ENCODE measurements at regions not wholly inside any gene's neighbourhood (a gene's known extent, or its start where the extent isn't known, plus 50 kb on each side); places are given as distances from the start of the nearest gene placed in this dataset.

DNA sequence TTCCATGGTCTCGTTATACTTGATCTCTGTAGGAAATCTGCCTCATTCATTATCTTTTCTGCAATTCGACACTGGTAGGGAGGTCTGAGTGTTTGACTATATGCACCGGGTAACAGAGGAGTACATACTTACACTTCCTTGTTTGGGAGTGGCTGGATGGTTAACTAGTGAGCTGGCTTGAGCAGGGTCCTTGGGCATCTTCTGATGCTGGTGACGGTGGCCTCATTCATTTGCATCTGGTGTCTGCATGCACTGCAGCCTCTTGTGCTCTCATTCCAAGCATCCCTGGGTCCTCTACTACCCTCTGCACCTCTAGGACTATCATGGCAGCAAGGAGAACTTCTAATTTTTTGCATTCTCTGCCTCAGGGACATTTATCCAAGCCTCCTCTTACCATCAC is 100.0 kb upstream of the TCF4 start (continued):
- TF ChIP-seq ZNF687 (IDR thresholded peaks at IDR 0.05), result no peak

DNA sequence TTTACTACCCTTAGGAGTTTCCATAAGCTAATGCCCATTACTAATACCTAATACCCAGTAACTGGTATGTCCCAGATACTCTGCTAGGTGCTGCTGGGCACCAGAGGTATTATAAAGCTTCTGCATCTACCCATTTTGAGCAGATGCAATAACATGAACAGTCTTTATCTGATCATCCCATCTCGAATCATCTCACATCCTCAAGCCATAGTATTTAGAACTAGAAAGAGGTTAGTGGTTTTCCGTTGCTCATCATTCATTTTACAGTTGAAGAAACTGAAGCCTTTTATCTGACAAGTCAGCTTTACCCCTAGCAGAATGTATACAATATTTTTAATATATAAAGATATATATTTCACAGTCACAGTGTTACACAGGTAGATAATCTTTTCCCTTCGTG is 99.1 kb upstream of the TCF4 start:
- no peaks in the 10 kb centered on the region for H3K27me3 ChIP-seq (replicated peaks in 1 of 2; ENCODE audit: control insufficient read depth in 2 of 2, insufficient read depth in 2 of 2, low read length in 1 of 2)
- H2AFZ ChIP-seq (ENCODE audit: control insufficient read depth, low read depth, low read length), result no peak overlapping the region
- H3K9me3 ChIP-seq (replicated peaks; ENCODE audit: control insufficient read depth, insufficient read depth, low read length), result no peaks in the 10 kb centered on the region
- BruUV-seq (replicated peaks), result no TSS peak
- TF ChIP-seq MTA2 (IDR thresholded peaks at IDR 0.05; ENCODE audit: low read depth), result no peak
- no peak for TF ChIP-seq HDAC2 (IDR thresholded peaks at IDR 0.05)
- no peak for TF ChIP-seq NFXL1 (IDR thresholded peaks at IDR 0.05; ENCODE audit: borderline replicate concordance)
- TF ChIP-seq, protein P1, sequence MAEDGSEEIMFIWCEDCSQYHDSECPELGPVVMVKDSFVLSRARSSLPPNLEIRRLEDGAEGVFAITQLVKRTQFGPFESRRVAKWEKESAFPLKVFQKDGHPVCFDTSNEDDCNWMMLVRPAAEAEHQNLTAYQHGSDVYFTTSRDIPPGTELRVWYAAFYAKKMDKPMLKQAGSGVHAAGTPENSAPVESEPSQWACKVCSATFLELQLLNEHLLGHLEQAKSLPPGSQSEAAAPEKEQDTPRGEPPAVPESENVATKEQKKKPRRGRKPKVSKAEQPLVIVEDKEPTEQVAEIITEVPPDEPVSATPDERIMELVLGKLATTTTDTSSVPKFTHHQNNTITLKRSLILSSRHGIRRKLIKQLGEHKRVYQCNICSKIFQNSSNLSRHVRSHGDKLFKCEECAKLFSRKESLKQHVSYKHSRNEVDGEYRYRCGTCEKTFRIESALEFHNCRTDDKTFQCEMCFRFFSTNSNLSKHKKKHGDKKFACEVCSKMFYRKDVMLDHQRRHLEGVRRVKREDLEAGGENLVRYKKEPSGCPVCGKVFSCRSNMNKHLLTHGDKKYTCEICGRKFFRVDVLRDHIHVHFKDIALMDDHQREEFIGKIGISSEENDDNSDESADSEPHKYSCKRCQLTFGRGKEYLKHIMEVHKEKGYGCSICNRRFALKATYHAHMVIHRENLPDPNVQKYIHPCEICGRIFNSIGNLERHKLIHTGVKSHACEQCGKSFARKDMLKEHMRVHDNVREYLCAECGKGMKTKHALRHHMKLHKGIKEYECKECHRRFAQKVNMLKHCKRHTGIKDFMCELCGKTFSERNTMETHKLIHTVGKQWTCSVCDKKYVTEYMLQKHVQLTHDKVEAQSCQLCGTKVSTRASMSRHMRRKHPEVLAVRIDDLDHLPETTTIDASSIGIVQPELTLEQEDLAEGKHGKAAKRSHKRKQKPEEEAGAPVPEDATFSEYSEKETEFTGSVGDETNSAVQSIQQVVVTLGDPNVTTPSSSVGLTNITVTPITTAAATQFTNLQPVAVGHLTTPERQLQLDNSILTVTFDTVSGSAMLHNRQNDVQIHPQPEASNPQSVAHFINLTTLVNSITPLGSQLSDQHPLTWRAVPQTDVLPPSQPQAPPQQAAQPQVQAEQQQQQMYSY (CRISPR knock-in tag; IDR thresholded peaks at IDR 0.05), result no peak
- no peak for TF ChIP-seq SMARCA5 (IDR thresholded peaks at IDR 0.05)
- TF ChIP-seq CBFB (IDR thresholded peaks at IDR 0.05; ENCODE audit: low read depth), result no peak
- TF ChIP-seq SMAD1 (IDR thresholded peaks at IDR 0.05; ENCODE audit: low read depth, partially characterized antibody), result no peak
- TF ChIP-seq, protein P2, sequence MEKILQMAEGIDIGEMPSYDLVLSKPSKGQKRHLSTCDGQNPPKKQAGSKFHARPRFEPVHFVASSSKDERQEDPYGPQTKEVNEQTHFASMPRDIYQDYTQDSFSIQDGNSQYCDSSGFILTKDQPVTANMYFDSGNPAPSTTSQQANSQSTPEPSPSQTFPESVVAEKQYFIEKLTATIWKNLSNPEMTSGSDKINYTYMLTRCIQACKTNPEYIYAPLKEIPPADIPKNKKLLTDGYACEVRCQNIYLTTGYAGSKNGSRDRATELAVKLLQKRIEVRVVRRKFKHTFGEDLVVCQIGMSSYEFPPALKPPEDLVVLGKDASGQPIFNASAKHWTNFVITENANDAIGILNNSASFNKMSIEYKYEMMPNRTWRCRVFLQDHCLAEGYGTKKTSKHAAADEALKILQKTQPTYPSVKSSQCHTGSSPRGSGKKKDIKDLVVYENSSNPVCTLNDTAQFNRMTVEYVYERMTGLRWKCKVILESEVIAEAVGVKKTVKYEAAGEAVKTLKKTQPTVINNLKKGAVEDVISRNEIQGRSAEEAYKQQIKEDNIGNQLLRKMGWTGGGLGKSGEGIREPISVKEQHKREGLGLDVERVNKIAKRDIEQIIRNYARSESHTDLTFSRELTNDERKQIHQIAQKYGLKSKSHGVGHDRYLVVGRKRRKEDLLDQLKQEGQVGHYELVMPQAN (conservative IDR thresholded peaks at IDR 0.05), result no peak
- SMC1A ChIA-PET (ENCODE audit: uncharacterized antibody, unreplicated experiment), result no interaction called here
- in situ Hi-C loops (cut with MboI) (no loop called here), intact Hi-C loops (cut with micrococcal nuclease; ENCODE audit: unreplicated experiment) (no loop called here)
- H3K9ac ChIP-seq (ENCODE audit: control insufficient read depth, insufficient read depth, low read length), result no peak overlapping the region
- POLR2A ChIA-PET, result no interaction called here
- no peak for ATAC-seq
- no peak overlapping the region for H3K4me2 ChIP-seq (ENCODE audit: control insufficient read depth, insufficient read depth)
- no peak overlapping the region for H3K4me3 ChIP-seq
- H3K36me3 ChIP-seq (ENCODE audit: control insufficient read depth in 2 of 2, insufficient read depth in 2 of 2, low read length in 1 of 2), result no peaks in the 10 kb centered on the region
- H3K4me1 ChIP-seq (ENCODE audit: control insufficient read depth, insufficient read depth, low read length), result no peaks in the 10 kb centered on the region
- H3K27ac ChIP-seq (ENCODE audit: control insufficient read depth, insufficient read depth), result no peak overlapping the region
- no peak for FAIRE-seq
- RAD21 ChIA-PET (ENCODE audit: unreplicated experiment), result no interaction called here
- H3K79me2 ChIP-seq (ENCODE audit: control insufficient read depth, insufficient read depth, low read length), result no peaks in the 10 kb centered on the region
- CTCF ChIA-PET, result no interaction called here
- WGBS (ENCODE audit: insufficient coverage, insufficient replicate concordance, low lambda C conversion rate, missing lambda C conversion rate), result 23% methylated on average over 3 of the region's 3 CpGs
- DNase-seq (ENCODE audit: low read depth, low spot score), result no peak
- no peaks in the 10 kb centered on the region for H4K20me1 ChIP-seq (ENCODE audit: control insufficient read depth, insufficient read depth)
